MM.1S (cell line): ENCODE measurements at regions not wholly inside any gene's neighbourhood (a gene's known extent, or its start where the extent isn't known, plus 50 kb on each side); places are given as distances from the start of the nearest gene placed in this dataset.

Source experiments
- DNase-seq: peaks from one replicate; pipeline ENCODE4 v3.0.0-alpha.2; 2015
- H2AFZ ChIP-seq: fragments of 300-600 bp; sonication (generic); 2 replicates; pipeline ENCODE4 v1.6.0; 2016; ENCODE audit warnings: antibody characterized with exemption, low read length
- H3F3A ChIP-seq: fragments of 300-600 bp; sonication (generic); 2 replicates; pipeline ENCODE4 v1.6.1; 2016; ENCODE audit warnings: mild to moderate bottlenecking, antibody characterized with exemption, low read length, moderate library complexity, mixed read lengths; ENCODE audit not compliant: insufficient read depth
- H3K27ac ChIP-seq: fragments of 300-600 bp; sonication (generic); 2 replicates; pipeline ENCODE4 v1.5.1; 2016; ENCODE audit warnings: mild to moderate bottlenecking, low read length
- H3K27me3 ChIP-seq: fragments of 300-600 bp; sonication (generic); replicated peaks from 2 replicates; pipeline ENCODE4 v1.6.0; 2016; ENCODE audit warnings: low read length; ENCODE audit not compliant: insufficient read depth
- H3K36me3 ChIP-seq: fragments of 300-600 bp; sonication (generic); replicated peaks from 2 replicates; pipeline ENCODE4 v1.6.1; 2016; ENCODE audit warnings: mild to moderate bottlenecking, low read length, mixed read lengths; ENCODE audit not compliant: insufficient read depth
- H3K4me1 ChIP-seq: fragments of 300-600 bp; sonication (generic); 2 replicates; pipeline ENCODE4 v1.6.1; 2016; ENCODE audit warnings: low read length, mixed read lengths
- H3K4me2 ChIP-seq: fragments of 300-600 bp; sonication (generic); 2 replicates; pipeline ENCODE4 v1.6.0; 2016; ENCODE audit warnings: low read depth, low read length
- H3K4me3 ChIP-seq: fragments of 300-600 bp; sonication (generic); 2 replicates; pipeline ENCODE4 v1.5.1; 2016; ENCODE audit warnings: low read length, mixed read lengths
- H3K79me2 ChIP-seq: fragments of 300-600 bp; sonication (generic); 2 replicates; pipeline ENCODE4 v1.6.1; 2016; ENCODE audit warnings: mixed run types, low read length, mixed read lengths
- H3K9ac ChIP-seq: fragments of 300-600 bp; sonication (generic); 2 replicates; pipeline ENCODE4 v1.6.1; 2016; ENCODE audit warnings: low read length, mixed read lengths
- H3K9me2 ChIP-seq: fragments of 300-600 bp; sonication (generic); replicated peaks from 2 replicates; pipeline ENCODE4 v1.6.1; 2016; ENCODE audit warnings: mild to moderate bottlenecking, low read length, mixed read lengths; ENCODE audit not compliant: insufficient read depth
- H3K9me3 ChIP-seq: fragments of 300-600 bp; sonication (generic); replicated peaks from 2 replicates; pipeline ENCODE4 v1.6.1; 2016; ENCODE audit warnings: mild to moderate bottlenecking, low read length, mixed read lengths; ENCODE audit not compliant: insufficient read depth
- H4K20me1 ChIP-seq: fragments of 300-600 bp; sonication (generic); 2 replicates; pipeline ENCODE4 v1.6.1; 2016; ENCODE audit warnings: mild to moderate bottlenecking, low read length, moderate library complexity, mixed read lengths; ENCODE audit not compliant: insufficient read depth
- EZH2 ChIP-seq: fragments of 300-600 bp; sonication (generic); optimal IDR thresholded peaks from 2 replicates; pipeline ENCODE3; 2017; ENCODE audit warnings: low read depth, mild to moderate bottlenecking, antibody characterized with exemption, low read length, mixed read lengths
- EZH2phosphoT487 ChIP-seq: fragments of 300-600 bp; sonication (generic); IDR thresholded peaks from 2 replicates; pipeline ENCODE4 v1.6.1; 2018; ENCODE audit warnings: antibody characterized with exemption, low read length
- TF ChIP-seq, protein P1 (sequence below): fragments of 300-600 bp; sonication (generic); IDR thresholded peaks from 2 replicates; pipeline ENCODE4 v1.5.1; 2016; ENCODE audit warnings: antibody characterized with exemption, low read length, mixed read lengths

DNA sequence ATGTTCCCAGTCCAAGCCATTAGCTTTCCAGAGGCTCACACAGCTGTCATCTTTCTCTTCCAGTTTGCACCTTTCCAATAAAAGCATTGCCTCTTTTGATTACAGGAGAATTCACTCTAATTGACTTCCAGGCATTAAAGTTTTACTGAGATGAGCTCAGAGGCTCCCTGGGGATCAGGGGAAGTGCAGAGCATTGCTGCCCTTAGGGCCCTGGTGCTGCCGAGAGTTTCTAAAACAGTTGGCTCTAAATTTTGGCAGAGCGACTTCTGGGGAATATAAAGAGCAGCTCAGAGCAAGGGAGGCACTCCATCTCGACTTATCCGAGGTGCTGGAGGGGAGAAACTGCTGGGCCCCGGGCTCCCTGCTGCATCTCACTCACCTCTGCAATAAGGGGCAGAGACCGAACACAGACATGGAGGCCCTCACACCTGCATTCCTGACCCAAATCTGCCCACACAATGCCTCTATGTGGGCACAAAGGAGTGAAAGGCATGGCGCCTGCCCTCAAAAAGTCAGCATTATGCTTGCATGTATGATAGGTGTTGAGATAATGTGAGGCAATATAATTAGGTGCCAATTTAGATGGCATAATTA, 61.7 kb downstream of the SCN11A start:
- no peak for TF ChIP-seq EZH2phosphoT487
- TF ChIP-seq, protein P1, sequence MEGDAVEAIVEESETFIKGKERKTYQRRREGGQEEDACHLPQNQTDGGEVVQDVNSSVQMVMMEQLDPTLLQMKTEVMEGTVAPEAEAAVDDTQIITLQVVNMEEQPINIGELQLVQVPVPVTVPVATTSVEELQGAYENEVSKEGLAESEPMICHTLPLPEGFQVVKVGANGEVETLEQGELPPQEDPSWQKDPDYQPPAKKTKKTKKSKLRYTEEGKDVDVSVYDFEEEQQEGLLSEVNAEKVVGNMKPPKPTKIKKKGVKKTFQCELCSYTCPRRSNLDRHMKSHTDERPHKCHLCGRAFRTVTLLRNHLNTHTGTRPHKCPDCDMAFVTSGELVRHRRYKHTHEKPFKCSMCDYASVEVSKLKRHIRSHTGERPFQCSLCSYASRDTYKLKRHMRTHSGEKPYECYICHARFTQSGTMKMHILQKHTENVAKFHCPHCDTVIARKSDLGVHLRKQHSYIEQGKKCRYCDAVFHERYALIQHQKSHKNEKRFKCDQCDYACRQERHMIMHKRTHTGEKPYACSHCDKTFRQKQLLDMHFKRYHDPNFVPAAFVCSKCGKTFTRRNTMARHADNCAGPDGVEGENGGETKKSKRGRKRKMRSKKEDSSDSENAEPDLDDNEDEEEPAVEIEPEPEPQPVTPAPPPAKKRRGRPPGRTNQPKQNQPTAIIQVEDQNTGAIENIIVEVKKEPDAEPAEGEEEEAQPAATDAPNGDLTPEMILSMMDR, result no peak
- no peak for TF ChIP-seq EZH2
- Histone ChIP-seq H2AFZ (no peak overlapping the region), H3K27me3 (no peaks in the 10 kb centered on the region), H3K9me3 (no peaks in the 10 kb centered on the region), H3K9me2 (no peaks in the 10 kb centered on the region), H3K27ac (no peak overlapping the region), H3K4me3 (no peak overlapping the region), H4K20me1 (no peaks in the 10 kb centered on the region), H3K79me2 (no peaks in the 10 kb centered on the region), H3F3A (no peaks in the 10 kb centered on the region), H3K9ac (no peak overlapping the region), H3K36me3 (no peaks in the 10 kb centered on the region), H3K4me2 (no peak overlapping the region), H3K4me1 (no peaks in the 10 kb centered on the region)
- DNase-seq, result no peak

DNA sequence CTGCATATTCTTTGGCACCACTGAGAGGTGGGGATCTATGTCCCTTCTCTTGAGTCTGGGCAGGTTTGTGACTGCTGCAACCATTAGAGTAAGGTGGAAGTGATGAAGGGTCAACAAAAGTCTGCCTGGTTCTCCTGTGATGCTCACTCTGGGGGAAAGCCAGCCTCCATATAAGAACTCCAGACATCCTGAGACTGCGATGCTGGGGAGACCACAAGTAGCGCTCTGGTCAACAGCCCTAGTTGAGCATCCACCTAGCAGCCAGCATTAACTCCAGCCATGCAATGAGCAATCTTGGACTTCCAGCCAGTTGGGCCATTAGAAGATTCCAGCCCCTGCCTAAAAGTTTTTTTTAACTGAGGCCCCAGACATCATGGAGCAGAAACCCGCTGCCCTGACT, 62.8 kb downstream of the SCN11A start:
- no peak overlapping the region for H3K4me3 ChIP-seq

DNA sequence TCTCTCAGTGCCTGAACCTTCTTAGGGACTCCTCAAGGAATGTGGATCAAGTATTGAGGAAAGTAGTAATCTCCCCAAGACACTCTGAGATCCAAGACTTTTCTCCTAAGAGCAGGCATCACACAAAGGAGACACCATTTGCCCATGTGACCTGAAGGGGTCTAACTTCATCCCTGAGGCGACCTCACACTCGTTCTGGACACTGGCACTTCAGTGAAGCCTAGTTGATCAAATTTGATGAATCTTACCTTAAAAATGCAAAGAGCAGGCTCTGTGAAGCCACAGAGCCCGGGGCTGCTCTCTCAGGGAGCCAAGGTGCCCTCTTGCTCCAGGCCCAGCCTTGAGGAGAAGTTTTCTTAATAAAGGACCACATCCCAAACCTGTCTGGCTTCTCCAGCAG, 64.3 kb downstream of the SCN11A start:
- Histone ChIP-seq H4K20me1 (no peaks in the 10 kb centered on the region), H3K27ac (no peak overlapping the region), H3F3A (no peaks in the 10 kb centered on the region), H3K4me1 (no peaks in the 10 kb centered on the region), H3K9ac (no peak overlapping the region), H2AFZ (no peak overlapping the region), H3K79me2 (no peaks in the 10 kb centered on the region), H3K36me3 (no peaks in the 10 kb centered on the region), H3K4me3 (no peak overlapping the region), H3K4me2 (no peak overlapping the region), H3K27me3 (no peaks in the 10 kb centered on the region), H3K9me3 (no peaks in the 10 kb centered on the region), H3K9me2 (no peaks in the 10 kb centered on the region)
- no peak for DNase-seq
- TF ChIP-seq, protein P1, result no peak
- TF ChIP-seq EZH2 (no peak), EZH2phosphoT487 (no peak)

More for the DNA sequence above, 62.8 kb downstream of the SCN11A start:
- no peaks in the 10 kb centered on the region for H3K27me3 ChIP-seq
- no peak overlapping the region for H3K4me2 ChIP-seq
- no peaks in the 10 kb centered on the region for H3K9me2 ChIP-seq
- H4K20me1 ChIP-seq, result no peaks in the 10 kb centered on the region
- no peaks in the 10 kb centered on the region for H3K9me3 ChIP-seq
- H3F3A ChIP-seq, result no peaks in the 10 kb centered on the region
- H3K36me3 ChIP-seq, result no peaks in the 10 kb centered on the region
- TF ChIP-seq EZH2, result no peak
- TF ChIP-seq, protein P1, result no peak
- no peak for TF ChIP-seq EZH2phosphoT487
- no peak for DNase-seq
- no peak overlapping the region for H3K9ac ChIP-seq
- H3K79me2 ChIP-seq, result no peaks in the 10 kb centered on the region
- no peaks in the 10 kb centered on the region for H3K4me1 ChIP-seq
- no peak overlapping the region for H3K27ac ChIP-seq
- H2AFZ ChIP-seq, result no peak overlapping the region
